IMR-90 (cell line): ENCODE measurements at regions not wholly inside any gene's neighbourhood (a gene's known extent, or its start where the extent isn't known, plus 50 kb on each side); places are given as distances from the start of the nearest gene placed in this dataset.

Source experiments
- ATAC-seq: fragments of 200-7000 bp; cut with Tn5 transposase; 2 replicates; pipeline ENCODE4 v1.9.1; 2020; ENCODE audit warnings: low read depth, mild to moderate bottlenecking, moderate library complexity
- BruUV-seq: library from RNA; stranded (reverse); fragments of 400-500 nt; replicated peaks from 2 replicates; lab custom pipeline; 2021; lab: Mats Ljungman, UMichigan
- CTCF ChIA-PET: fragments of 300-600 bp; formaldehyde crosslinking; extraction: SDS; loops from one replicate; lab custom pipeline; 2021; ENCODE audit warnings: antibody characterized with exemption; lab: Yijun Ruan, JAX
- POLR2A ChIA-PET: fragments of 300-600 bp; sonication (Branson Sonifier 250); formaldehyde crosslinking; loops from one replicate; lab custom pipeline; 2022; ENCODE audit warnings: antibody characterized with exemption; ENCODE audit not compliant: unreplicated experiment; lab: Charles Lee
- DNase-seq: peaks from one replicate; pipeline ENCODE4 v3.0.0; 2013
- H2AFZ ChIP-seq: replicated peaks from 2 replicates; pipeline ENCODE3; 2013; ENCODE audit warnings: low read length, mild to moderate bottlenecking; ENCODE audit not compliant: poor library complexity
- H2AK5ac ChIP-seq: 2 replicates; pipeline ENCODE4 v1.6.1; 2013; ENCODE audit warnings: low read depth, low read length, inconsistent platforms
- H2AK9ac ChIP-seq: replicated peaks from 2 replicates; pipeline ENCODE3; 2013; ENCODE audit warnings: mild to moderate bottlenecking, low read depth, low read length, moderate library complexity; ENCODE audit not compliant: poor library complexity
- H2BK120ac ChIP-seq: 2 replicates; pipeline ENCODE4 v1.6.1; 2013; ENCODE audit warnings: low read depth, low read length, inconsistent platforms
- H2BK15ac ChIP-seq: 3 replicates; pipeline ENCODE4 v1.6.1; 2013; ENCODE audit warnings: low read depth, low read length, inconsistent platforms
- H2BK20ac ChIP-seq: 2 replicates; pipeline ENCODE4 v1.6.1; 2013; ENCODE audit warnings: low read depth, mild to moderate bottlenecking, inconsistent platforms, low read length, moderate library complexity
- H2BK5ac ChIP-seq: 2 replicates; pipeline ENCODE4 v1.6.1; 2013; ENCODE audit warnings: mild to moderate bottlenecking, low read depth, low read length, inconsistent platforms; ENCODE audit not compliant: poor library complexity, severe bottlenecking
- H3K14ac ChIP-seq: replicated peaks from 2 replicates; pipeline ENCODE4 v1.6.1; 2013; ENCODE audit warnings: low read depth, low read length, inconsistent platforms
- H3K18ac ChIP-seq: 2 replicates; pipeline ENCODE4 v1.6.1; 2013; ENCODE audit warnings: low read depth, low read length, control low read depth
- H3K23ac ChIP-seq: 2 replicates; pipeline ENCODE4 v1.6.1; 2013; ENCODE audit warnings: low read depth, low read length, inconsistent platforms
- H3K27ac ChIP-seq: 2 replicates; pipeline ENCODE4 v1.5.1; 2013; ENCODE audit warnings: mild to moderate bottlenecking, control low read depth, low read length; ENCODE audit not compliant: insufficient read depth
- H3K27me3 ChIP-seq: 2 replicates; pipeline ENCODE4 v1.6.1; 2013; ENCODE audit warnings: low read length; ENCODE audit not compliant: control insufficient read depth, insufficient read depth
- H3K36me3 ChIP-seq: 2 replicates; pipeline ENCODE4 v1.6.1; 2013; ENCODE audit warnings: low read length, mixed read lengths; ENCODE audit not compliant: control insufficient read depth, insufficient read depth
- H3K4ac ChIP-seq: 2 replicates; pipeline ENCODE4 v1.6.1; 2013; ENCODE audit warnings: low read depth, low read length, inconsistent platforms
- H3K4me1 ChIP-seq: 2 replicates; pipeline ENCODE4 v1.6.1; 2013; ENCODE audit warnings: low read length, mixed read lengths; ENCODE audit not compliant: control insufficient read depth, insufficient read depth
- H3K4me2 ChIP-seq: 2 replicates; pipeline ENCODE4 v1.6.1; 2013; ENCODE audit warnings: low read depth, mild to moderate bottlenecking, control low read depth, low read length, moderate library complexity
- H3K4me3 ChIP-seq: 2 replicates; pipeline ENCODE4 v1.5.1; 2013; ENCODE audit warnings: low read depth, mild to moderate bottlenecking, control low read depth, low read length, moderate library complexity; ENCODE audit not compliant: insufficient read depth
- H3K56ac ChIP-seq: 2 replicates; pipeline ENCODE4 v1.6.1; 2013; ENCODE audit warnings: low read length, inconsistent platforms; ENCODE audit not compliant: insufficient read depth; ENCODE audit errors: extremely low read depth
- H3K79me1 ChIP-seq, 2 experiments: 2 replicates each; pipeline ENCODE4 v1.6.1; 2013; ENCODE audit warnings: low read length in 2 of 2, inconsistent platforms in 1 of 2, low read depth in 1 of 2
- H3K9ac ChIP-seq: 2 replicates; pipeline ENCODE4 v1.6.1; 2013; ENCODE audit warnings: low read depth, low read length, control low read depth
- H3K9me1 ChIP-seq: 2 replicates; pipeline ENCODE4 v1.6.1; 2013; ENCODE audit warnings: low read length, inconsistent platforms; ENCODE audit not compliant: insufficient read depth
- H3K9me3 ChIP-seq: 2 replicates; pipeline ENCODE4 v1.6.1; 2013; ENCODE audit warnings: low read length; ENCODE audit not compliant: control insufficient read depth, insufficient read depth
- H4K20me1 ChIP-seq: 2 replicates; pipeline ENCODE4 v1.6.1; 2013; ENCODE audit warnings: low read length, inconsistent platforms; ENCODE audit not compliant: insufficient read depth
- H4K5ac ChIP-seq: 2 replicates; pipeline ENCODE4 v1.6.1; 2013; ENCODE audit warnings: mild to moderate bottlenecking, low read depth, low read length, control low read depth
- H4K8ac ChIP-seq, 2 experiments: 2 replicates each; pipeline ENCODE4 v1.6.1; 2013; ENCODE audit warnings: low read depth in 2 of 2, low read length in 2 of 2, control low read depth in 1 of 2, inconsistent platforms in 1 of 2
- H4K91ac ChIP-seq: 2 replicates; pipeline ENCODE4 v1.6.1; 2013; ENCODE audit warnings: low read depth, low read length, inconsistent platforms; ENCODE audit not compliant: insufficient read depth
- BHLHE40 ChIP-seq: fragments of 150-350 bp; IDR thresholded peaks from 2 replicates; pipeline ENCODE4 v1.6.1; 2016; ENCODE audit warnings: mild to moderate bottlenecking, low read depth, low read length
- FOS ChIP-seq: fragments of 150-350 bp; IDR thresholded peaks from 2 replicates; pipeline ENCODE4 v1.6.1; 2016; ENCODE audit warnings: low read depth, low read length
- MAFK ChIP-seq: IDR thresholded peaks from 2 replicates; pipeline ENCODE4 v1.6.1; 2012; ENCODE audit warnings: low read depth, low read length, improper control_type of control experiment
- NFE2L2 ChIP-seq: fragments of 150-350 bp; IDR thresholded peaks from 2 replicates; pipeline ENCODE4 v1.6.1; 2016; ENCODE audit warnings: low read depth, mild to moderate bottlenecking, low read length
- POLR2A ChIP-seq: IDR thresholded peaks from 2 replicates; pipeline ENCODE4 v1.6.1; 2012; ENCODE audit warnings: mild to moderate bottlenecking, low read depth, low read length
- WGBS, 2 experiments: methylation state at CpG; one replicate each; pipeline versions ENCODE4 v1.1.5 to v1.1.7; 2013; ENCODE audit warnings: missing lambda C conversion rate in 2 of 2; ENCODE audit not compliant: insufficient read length in 1 of 2; ENCODE audit errors: extremely low coverage in 2 of 2; 5-methylcytosine and 5-hydroxymethylcytosine counted together
- dilution Hi-C: fragments of 300-500 bp; cut with HindIII; formaldehyde crosslinking; loops from one replicate; pipeline ENCODE4 v1.14.3; 2018; ENCODE audit warnings: low sequenced_read_pairs; ENCODE audit not compliant: unreplicated experiment
- in situ Hi-C: fragments of 300-500 bp; cut with MboI; formaldehyde crosslinking; loops from 3 replicates; pipeline ENCODE4 v1.14.3; 2019; ENCODE audit warnings: low sequenced_read_pairs, inconsistent platforms, mixed read lengths
- intact Hi-C: fragments of 100-400 bp; cut with micrococcal nuclease; formaldehyde crosslinking; loops from 2 replicates; pipeline ENCODE4 v1.10.0; 2022

DNA sequence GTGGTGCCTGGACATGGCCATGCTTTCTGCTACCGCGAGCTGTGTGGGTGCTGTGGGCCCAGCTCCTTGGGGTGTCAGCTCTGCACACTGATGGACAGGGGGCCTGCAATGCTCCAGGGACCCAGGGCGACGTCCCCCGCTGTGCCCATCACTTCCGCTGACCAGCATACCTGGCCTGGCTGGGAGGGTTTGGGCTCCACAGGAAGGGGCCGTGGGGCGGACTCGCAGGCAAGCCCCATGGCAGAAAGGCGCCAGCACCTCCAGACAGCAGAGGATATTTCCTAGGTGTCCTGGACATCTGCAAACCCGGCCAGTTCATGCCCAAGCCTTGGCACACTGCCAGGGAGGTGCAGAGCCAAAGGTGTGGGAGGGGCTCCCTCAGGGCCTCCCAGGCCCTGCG is 295.8 kb upstream of the IRX4 start:
- no peak overlapping the region for H2AK5ac ChIP-seq
- H2BK15ac ChIP-seq, result no peak overlapping the region
- no peaks in the 10 kb centered on the region for H4K20me1 ChIP-seq
- DNase-seq, result no peak
- no peak overlapping the region for H3K18ac ChIP-seq
- no peak overlapping the region for H3K23ac ChIP-seq
- H2BK120ac ChIP-seq, result no peak overlapping the region
- no peaks in the 10 kb centered on the region for H3K4me1 ChIP-seq
- H4K8ac ChIP-seq, result no peak overlapping the region
- H4K5ac ChIP-seq, result no peak overlapping the region
- H3K56ac ChIP-seq, result no peak overlapping the region
- no peaks in the 10 kb centered on the region for H3K9me1 ChIP-seq
- no peak for ATAC-seq
- peaks cover 44% of the 10 kb centered on the region for H3K9me3 ChIP-seq
- H3K27ac ChIP-seq, result no peak overlapping the region
- no peak overlapping the region for H2BK20ac ChIP-seq
- TF ChIP-seq FOS (no peak), POLR2A (no peak), BHLHE40 (no peak), NFE2L2 (no peak), MAFK (no peak)
- H3K4me2 ChIP-seq, result no peak overlapping the region
- no peaks in the 10 kb centered on the region for H3K36me3 ChIP-seq
- no peak overlapping the region for H2AFZ ChIP-seq
- in situ Hi-C loops (no loop called here), dilution Hi-C loops (no loop called here), intact Hi-C loops (no loop called here)
- no peak overlapping the region for H3K9ac ChIP-seq
- POLR2A ChIA-PET, result no interaction called here
- no peak overlapping the region for H3K4me3 ChIP-seq
- CTCF ChIA-PET, result no interaction called here
- no peak overlapping the region for H3K4ac ChIP-seq
- no peak overlapping the region for H3K14ac ChIP-seq
- H3K27me3 ChIP-seq, result no peaks in the 10 kb centered on the region
- H2AK9ac ChIP-seq, result no peak overlapping the region
- WGBS, 2 experiments, result 93% methylated on average over 3 of the region's 12 CpGs; no CpG with 5 or more reads in 1 of the 2 experiments
- H3K79me1 ChIP-seq, result no peaks in the 10 kb centered on the region
- H2BK5ac ChIP-seq, result no peak overlapping the region
- no TSS peak for BruUV-seq
- H4K91ac ChIP-seq, result no peak overlapping the region
